HepG2 (cell line): ENCODE measurements at regions not wholly inside any gene's neighbourhood (a gene's known extent, or its start where the extent isn't known, plus 50 kb on each side); places are given as distances from the start of the nearest gene placed in this dataset.

ENCODE experiments used
- ARID2 ChIP-seq: sonication (generic); formaldehyde crosslinking; IDR thresholded peaks from 2 replicates; pipeline ENCODE4 v1.8.1; 2022; ENCODE audit warnings: mild to moderate bottlenecking, missing genetic modification reagents, borderline replicate concordance
- ARNT ChIP-seq: fragments of 450-650 bp; IDR thresholded peaks from 2 replicates; pipeline ENCODE4 v1.6.1; 2017
- IRF2 ChIP-seq: IDR thresholded peaks from 2 replicates; pipeline ENCODE4 v1.6.1; 2018; ENCODE audit warnings: missing genetic modification reagents, missing compliant biosample characterization
- NFYC ChIP-seq: IDR thresholded peaks from 2 replicates; pipeline ENCODE4 v1.6.1; 2016; ENCODE audit warnings: missing genetic modification reagents, missing compliant biosample characterization
- PRDM15 ChIP-seq: sonication (generic); formaldehyde crosslinking; IDR thresholded peaks from 2 replicates; pipeline ENCODE4 v1.4.0; 2020; ENCODE audit warnings: missing genetic modification reagents
- SOX13 ChIP-seq, 3 experiments: fragments of 450-650 bp in 1 of 3; sonication (generic) in 1 of 3; formaldehyde crosslinking in 1 of 3; IDR thresholded peaks in 2 of 3; conservative IDR thresholded peaks in 1 of 3; 2 replicates each; pipeline versions ENCODE4 v1.5.0 to v1.6.1; 2016 to 2020; ENCODE audit warnings: antibody characterized with exemption in 1 of 3, mild to moderate bottlenecking in 1 of 3, missing compliant biosample characterization in 1 of 3, missing genetic modification reagents in 1 of 3, moderate library complexity in 1 of 3
- ZBTB1 ChIP-seq: sonication (generic); formaldehyde crosslinking; IDR thresholded peaks from 2 replicates; pipeline ENCODE4 v1.4.0; 2020; ENCODE audit warnings: missing genetic modification reagents, borderline replicate concordance
- ZNF513 ChIP-seq: sonication (generic); formaldehyde crosslinking; conservative IDR thresholded peaks from 2 replicates; pipeline ENCODE4 v1.5.0; 2020; ENCODE audit warnings: missing genetic modification reagents
- ZNF792 ChIP-seq: IDR thresholded peaks from 2 replicates; pipeline ENCODE4 v1.6.1; 2016

- TF ChIP-seq ARID2 (CRISPR knock-in tag) (no peak), ZNF513 (CRISPR knock-in tag) (no peak), ZNF792 (no peak), SOX13 (IDR thresholded peaks at IDR 0.05) (no peak), SOX13 (CRISPR knock-in tag; conservative IDR thresholded peaks at IDR 0.05 in 1 of 2, IDR thresholded peaks at IDR 0.05 in 1 of 2) (no peak), ARNT (no peak), ZBTB1 (CRISPR knock-in tag) (no peak), NFYC (no peak), PRDM15 (CRISPR knock-in tag) (no peak), IRF2 (CRISPR knock-in tag) (no peak)
Measured at GRCh38 chr2:100654611-100655010, 91.8 kb downstream of the PDCL3 start.
